GM23338 (cell line): ENCODE measurements at regions not wholly inside any gene's neighbourhood (a gene's known extent, or its start where the extent isn't known, plus 50 kb on each side); places are given as distances from the start of the nearest gene placed in this dataset.

Experiments
- EZH2 ChIP-seq: fragments of 200-600 bp; sonication (generic); IDR thresholded peaks from one replicate; pipeline ENCODE4 v1.8.0; 2017; ENCODE audit warnings: antibody characterized with exemption, mild to moderate bottlenecking, low read depth; ENCODE audit not compliant: unreplicated experiment
- JUNB ChIP-seq: IDR thresholded peaks from one replicate; pipeline ENCODE4 v1.6.1; 2016; ENCODE audit warnings: antibody characterized with exemption; ENCODE audit not compliant: unreplicated experiment
- POLR2AphosphoS5 ChIP-seq: IDR thresholded peaks from 2 replicates; pipeline ENCODE4 v1.6.1; 2016; ENCODE audit warnings: antibody characterized with exemption, low read depth
- STAT1 ChIP-seq: IDR thresholded peaks from one replicate; pipeline ENCODE4 v1.6.1; 2016; ENCODE audit warnings: antibody characterized with exemption; ENCODE audit not compliant: unreplicated experiment
- TF ChIP-seq, protein P1 (sequence below), 2 experiments: fragments of 200-600 bp in 1 of 2; sonication (generic) in 1 of 2; conservative IDR thresholded peaks; 2 replicates each; pipeline versions ENCODE4 v1.5.1 to v1.6.1; 2016 to 2017; ENCODE audit warnings: antibody characterized with exemption in 2 of 2, low read depth in 2 of 2, mild to moderate bottlenecking in 2 of 2, moderate library complexity in 1 of 2
- TF ChIP-seq, protein P2 (sequence below): IDR thresholded peaks from one replicate; pipeline ENCODE4 v1.6.1; 2018; ENCODE audit warnings: antibody characterized with exemption; ENCODE audit not compliant: unreplicated experiment

DNA sequence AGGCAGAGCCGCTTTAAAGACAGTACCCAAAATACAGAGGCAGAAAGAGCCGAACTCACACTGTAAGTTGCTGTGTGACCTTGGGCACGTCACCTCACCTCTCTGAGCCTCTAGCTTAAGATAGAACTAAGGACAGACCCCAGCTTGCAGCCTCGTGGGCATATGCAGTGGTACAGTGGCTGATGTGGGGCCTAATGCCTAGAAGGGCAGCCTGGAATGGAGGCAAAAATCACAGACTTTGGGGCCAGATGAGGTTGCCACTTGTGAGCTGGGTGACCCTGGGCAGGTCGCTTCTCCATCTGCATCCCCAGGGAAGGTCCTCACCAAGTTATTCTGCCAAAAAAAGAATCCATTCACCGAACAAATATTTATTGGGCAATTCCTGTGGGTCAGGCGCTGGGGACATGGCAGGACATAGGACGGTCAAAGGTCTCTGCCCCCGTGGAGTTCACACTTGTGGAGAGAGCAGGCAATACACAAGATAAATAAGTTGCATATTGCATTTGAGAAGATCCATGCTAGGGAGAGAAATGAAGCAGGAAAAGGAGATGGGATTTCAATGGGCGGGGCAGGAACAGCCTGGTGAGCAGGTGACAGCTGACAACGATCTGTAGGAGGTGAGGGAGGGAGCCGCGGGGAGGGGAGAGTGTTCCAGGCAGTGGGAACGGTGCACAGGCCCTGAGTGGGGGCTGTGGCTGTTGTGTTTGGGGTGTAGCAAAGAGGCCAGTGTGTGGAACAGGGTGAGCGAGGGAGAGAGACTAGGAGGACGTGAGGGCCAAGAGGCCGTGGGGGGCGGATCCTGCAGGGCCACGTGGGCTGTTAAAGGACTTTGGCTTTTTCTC lies 115.2 kb downstream of the CEBPB start:
- TF ChIP-seq, protein P1, sequence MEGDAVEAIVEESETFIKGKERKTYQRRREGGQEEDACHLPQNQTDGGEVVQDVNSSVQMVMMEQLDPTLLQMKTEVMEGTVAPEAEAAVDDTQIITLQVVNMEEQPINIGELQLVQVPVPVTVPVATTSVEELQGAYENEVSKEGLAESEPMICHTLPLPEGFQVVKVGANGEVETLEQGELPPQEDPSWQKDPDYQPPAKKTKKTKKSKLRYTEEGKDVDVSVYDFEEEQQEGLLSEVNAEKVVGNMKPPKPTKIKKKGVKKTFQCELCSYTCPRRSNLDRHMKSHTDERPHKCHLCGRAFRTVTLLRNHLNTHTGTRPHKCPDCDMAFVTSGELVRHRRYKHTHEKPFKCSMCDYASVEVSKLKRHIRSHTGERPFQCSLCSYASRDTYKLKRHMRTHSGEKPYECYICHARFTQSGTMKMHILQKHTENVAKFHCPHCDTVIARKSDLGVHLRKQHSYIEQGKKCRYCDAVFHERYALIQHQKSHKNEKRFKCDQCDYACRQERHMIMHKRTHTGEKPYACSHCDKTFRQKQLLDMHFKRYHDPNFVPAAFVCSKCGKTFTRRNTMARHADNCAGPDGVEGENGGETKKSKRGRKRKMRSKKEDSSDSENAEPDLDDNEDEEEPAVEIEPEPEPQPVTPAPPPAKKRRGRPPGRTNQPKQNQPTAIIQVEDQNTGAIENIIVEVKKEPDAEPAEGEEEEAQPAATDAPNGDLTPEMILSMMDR (conservative IDR thresholded peaks at IDR 0.05; ENCODE audit: low read depth in 2 of 2), result no peak
- TF ChIP-seq POLR2AphosphoS5, result no peak
- TF ChIP-seq EZH2, result no peak
- TF ChIP-seq, protein P2, sequence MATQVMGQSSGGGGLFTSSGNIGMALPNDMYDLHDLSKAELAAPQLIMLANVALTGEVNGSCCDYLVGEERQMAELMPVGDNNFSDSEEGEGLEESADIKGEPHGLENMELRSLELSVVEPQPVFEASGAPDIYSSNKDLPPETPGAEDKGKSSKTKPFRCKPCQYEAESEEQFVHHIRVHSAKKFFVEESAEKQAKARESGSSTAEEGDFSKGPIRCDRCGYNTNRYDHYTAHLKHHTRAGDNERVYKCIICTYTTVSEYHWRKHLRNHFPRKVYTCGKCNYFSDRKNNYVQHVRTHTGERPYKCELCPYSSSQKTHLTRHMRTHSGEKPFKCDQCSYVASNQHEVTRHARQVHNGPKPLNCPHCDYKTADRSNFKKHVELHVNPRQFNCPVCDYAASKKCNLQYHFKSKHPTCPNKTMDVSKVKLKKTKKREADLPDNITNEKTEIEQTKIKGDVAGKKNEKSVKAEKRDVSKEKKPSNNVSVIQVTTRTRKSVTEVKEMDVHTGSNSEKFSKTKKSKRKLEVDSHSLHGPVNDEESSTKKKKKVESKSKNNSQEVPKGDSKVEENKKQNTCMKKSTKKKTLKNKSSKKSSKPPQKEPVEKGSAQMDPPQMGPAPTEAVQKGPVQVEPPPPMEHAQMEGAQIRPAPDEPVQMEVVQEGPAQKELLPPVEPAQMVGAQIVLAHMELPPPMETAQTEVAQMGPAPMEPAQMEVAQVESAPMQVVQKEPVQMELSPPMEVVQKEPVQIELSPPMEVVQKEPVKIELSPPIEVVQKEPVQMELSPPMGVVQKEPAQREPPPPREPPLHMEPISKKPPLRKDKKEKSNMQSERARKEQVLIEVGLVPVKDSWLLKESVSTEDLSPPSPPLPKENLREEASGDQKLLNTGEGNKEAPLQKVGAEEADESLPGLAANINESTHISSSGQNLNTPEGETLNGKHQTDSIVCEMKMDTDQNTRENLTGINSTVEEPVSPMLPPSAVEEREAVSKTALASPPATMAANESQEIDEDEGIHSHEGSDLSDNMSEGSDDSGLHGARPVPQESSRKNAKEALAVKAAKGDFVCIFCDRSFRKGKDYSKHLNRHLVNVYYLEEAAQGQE, result no peak
- no peak for TF ChIP-seq JUNB
- TF ChIP-seq STAT1, result no peak
